ENCODE measurements at regions not wholly inside any gene's neighbourhood (a gene's known extent, or its start where the extent isn't known, plus 50 kb on each side); places are given as distances from the start of the nearest gene placed in this dataset.

DNA sequence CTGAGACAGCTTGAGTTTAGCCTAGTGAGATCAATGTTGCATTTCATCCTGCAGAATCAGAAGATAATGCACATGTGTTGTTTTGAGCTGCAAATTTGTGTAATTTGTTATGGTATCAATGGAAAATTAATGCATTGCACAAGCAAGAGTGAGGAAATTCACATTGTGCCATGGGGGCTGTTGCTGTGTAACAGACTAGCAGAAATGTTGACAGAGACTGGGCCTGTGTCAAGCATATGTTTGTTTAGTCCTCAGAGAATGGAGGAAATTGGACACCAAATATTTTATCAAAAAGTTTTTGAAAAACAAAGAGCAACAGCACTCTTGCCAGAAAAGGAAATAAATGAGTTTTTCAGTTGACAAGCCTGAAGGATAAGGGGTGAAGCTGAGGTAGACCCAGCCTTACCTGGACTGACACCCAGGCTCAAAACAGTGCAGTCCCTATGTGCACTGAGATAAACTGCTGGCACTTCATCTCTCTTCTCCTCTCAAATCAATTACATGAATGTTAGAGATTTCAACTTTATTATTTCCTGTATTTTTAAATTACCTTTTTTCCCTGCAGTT is 1150.0 kb downstream of the FSCB start:
- H3K4me3 Mint-ChIP-seq = no peak overlapping the region
- no peaks in the 10 kb centered on the region for H3K79me2 ChIP-seq (replicated peaks; ENCODE audit: insufficient read depth)
- no peaks in the 10 kb centered on the region for H4K20me1 ChIP-seq (replicated peaks; ENCODE audit: insufficient read depth)
- no peak overlapping the region for H3K27ac Mint-ChIP-seq
- no peak overlapping the region for H3K4me3 ChIP-seq
- H3K4me2 ChIP-seq = no peak overlapping the region
- H3K9me2 ChIP-seq (ENCODE audit: insufficient read depth) = no peaks in the 10 kb centered on the region
- H3K27me3 Mint-ChIP-seq (ENCODE audit: insufficient read depth, low read depth, poor library complexity) = no peaks in the 10 kb centered on the region
- H3K36me3 Mint-ChIP-seq (ENCODE audit: low read depth) = no peaks in the 10 kb centered on the region
- no peaks in the 10 kb centered on the region for H3F3A ChIP-seq (replicated peaks; ENCODE audit: low read depth)
- H3K4me1 Mint-ChIP-seq = no peaks in the 10 kb centered on the region
- DNase-seq (ENCODE audit: low spot score) (no peak), ATAC-seq (no peak)
- H3K27ac ChIP-seq (ENCODE audit: low read depth) = no peak overlapping the region
- H3K36me3 ChIP-seq (ENCODE audit: insufficient read depth) = no peaks in the 10 kb centered on the region
- no peaks in the 10 kb centered on the region for H3K27me3 ChIP-seq (ENCODE audit: insufficient read depth)
- no peaks in the 10 kb centered on the region for H3K9me3 Mint-ChIP-seq
- H2AFZ ChIP-seq = peak overlapping the region; percentile 54; the same call in 1 of the 2 replicates
- no peaks in the 10 kb centered on the region for H3K4me1 ChIP-seq (ENCODE audit: insufficient read depth)
- TF ChIP-seq NANOG (IDR thresholded peaks at IDR 0.05; ENCODE audit: borderline replicate concordance) (no peak), CREB1 (CRISPR knock-in tag; IDR thresholded peaks at IDR 0.05; ENCODE audit: low read depth) (no peak), JUNB (IDR thresholded peaks at IDR 0.05; ENCODE audit: unreplicated experiment) (no peak), STAT1 (IDR thresholded peaks at IDR 0.05; ENCODE audit: unreplicated experiment) (no peak), ZNF114 (CRISPR knock-in tag; IDR thresholded peaks at IDR 0.05) (no peak), EZH2phosphoT487 (IDR thresholded peaks at IDR 0.05; ENCODE audit: unreplicated experiment) (no peak), POLR2AphosphoS5 (IDR thresholded peaks at IDR 0.05; ENCODE audit: low read depth) (no peak), EZH2 (IDR thresholded peaks at IDR 0.05; ENCODE audit: low read depth, unreplicated experiment) (no peak), ZNF331 (CRISPR knock-in tag; IDR thresholded peaks at IDR 0.05; ENCODE audit: low read depth) (no peak)
- TF ChIP-seq, protein P1, sequence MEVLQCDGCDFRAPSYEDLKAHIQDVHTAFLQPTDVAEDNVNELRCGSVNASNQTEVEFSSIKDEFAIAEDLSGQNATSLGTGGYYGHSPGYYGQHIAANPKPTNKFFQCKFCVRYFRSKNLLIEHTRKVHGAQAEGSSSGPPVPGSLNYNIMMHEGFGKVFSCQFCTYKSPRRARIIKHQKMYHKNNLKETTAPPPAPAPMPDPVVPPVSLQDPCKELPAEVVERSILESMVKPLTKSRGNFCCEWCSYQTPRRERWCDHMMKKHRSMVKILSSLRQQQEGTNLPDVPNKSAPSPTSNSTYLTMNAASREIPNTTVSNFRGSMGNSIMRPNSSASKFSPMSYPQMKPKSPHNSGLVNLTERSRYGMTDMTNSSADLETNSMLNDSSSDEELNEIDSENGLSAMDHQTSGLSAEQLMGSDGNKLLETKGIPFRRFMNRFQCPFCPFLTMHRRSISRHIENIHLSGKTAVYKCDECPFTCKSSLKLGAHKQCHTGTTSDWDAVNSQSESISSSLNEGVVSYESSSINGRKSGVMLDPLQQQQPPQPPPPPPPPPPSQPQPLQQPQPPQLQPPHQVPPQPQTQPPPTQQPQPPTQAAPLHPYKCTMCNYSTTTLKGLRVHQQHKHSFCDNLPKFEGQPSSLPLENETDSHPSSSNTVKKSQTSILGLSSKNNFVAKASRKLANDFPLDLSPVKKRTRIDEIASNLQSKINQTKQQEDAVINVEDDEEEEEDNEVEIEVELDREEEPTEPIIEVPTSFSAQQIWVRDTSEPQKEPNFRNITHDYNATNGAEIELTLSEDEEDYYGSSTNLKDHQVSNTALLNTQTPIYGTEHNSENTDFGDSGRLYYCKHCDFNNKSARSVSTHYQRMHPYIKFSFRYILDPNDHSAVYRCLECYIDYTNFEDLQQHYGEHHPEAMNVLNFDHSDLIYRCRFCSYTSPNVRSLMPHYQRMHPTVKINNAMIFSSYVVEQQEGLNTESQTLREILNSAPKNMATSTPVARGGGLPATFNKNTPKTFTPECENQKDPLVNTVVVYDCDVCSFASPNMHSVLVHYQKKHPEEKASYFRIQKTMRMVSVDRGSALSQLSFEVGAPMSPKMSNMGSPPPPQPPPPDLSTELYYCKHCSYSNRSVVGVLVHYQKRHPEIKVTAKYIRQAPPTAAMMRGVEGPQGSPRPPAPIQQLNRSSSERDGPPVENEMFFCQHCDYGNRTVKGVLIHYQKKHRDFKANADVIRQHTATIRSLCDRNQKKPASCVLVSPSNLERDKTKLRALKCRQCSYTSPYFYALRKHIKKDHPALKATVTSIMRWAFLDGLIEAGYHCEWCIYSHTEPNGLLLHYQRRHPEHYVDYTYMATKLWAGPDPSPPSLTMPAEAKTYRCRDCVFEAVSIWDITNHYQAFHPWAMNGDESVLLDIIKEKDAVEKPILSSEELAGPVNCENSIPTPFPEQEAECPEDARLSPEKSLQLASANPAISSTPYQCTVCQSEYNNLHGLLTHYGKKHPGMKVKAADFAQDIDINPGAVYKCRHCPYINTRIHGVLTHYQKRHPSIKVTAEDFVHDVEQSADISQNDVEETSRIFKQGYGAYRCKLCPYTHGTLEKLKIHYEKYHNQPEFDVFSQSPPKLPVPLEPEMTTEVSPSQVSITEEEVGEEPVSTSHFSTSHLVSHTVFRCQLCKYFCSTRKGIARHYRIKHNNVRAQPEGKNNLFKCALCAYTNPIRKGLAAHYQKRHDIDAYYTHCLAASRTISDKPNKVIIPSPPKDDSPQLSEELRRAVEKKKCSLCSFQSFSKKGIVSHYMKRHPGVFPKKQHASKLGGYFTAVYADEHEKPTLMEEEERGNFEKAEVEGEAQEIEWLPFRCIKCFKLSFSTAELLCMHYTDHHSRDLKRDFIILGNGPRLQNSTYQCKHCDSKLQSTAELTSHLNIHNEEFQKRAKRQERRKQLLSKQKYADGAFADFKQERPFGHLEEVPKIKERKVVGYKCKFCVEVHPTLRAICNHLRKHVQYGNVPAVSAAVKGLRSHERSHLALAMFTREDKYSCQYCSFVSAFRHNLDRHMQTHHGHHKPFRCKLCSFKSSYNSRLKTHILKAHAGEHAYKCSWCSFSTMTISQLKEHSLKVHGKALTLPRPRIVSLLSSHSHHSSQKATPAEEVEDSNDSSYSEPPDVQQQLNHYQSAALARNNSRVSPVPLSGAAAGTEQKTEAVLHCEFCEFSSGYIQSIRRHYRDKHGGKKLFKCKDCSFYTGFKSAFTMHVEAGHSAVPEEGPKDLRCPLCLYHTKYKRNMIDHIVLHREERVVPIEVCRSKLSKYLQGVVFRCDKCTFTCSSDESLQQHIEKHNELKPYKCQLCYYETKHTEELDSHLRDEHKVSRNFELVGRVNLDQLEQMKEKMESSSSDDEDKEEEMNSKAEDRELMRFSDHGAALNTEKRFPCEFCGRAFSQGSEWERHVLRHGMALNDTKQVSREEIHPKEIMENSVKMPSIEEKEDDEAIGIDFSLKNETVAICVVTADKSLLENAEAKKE (CRISPR knock-in tag; IDR thresholded peaks at IDR 0.05) = no peak
- TF ChIP-seq, protein P2, sequence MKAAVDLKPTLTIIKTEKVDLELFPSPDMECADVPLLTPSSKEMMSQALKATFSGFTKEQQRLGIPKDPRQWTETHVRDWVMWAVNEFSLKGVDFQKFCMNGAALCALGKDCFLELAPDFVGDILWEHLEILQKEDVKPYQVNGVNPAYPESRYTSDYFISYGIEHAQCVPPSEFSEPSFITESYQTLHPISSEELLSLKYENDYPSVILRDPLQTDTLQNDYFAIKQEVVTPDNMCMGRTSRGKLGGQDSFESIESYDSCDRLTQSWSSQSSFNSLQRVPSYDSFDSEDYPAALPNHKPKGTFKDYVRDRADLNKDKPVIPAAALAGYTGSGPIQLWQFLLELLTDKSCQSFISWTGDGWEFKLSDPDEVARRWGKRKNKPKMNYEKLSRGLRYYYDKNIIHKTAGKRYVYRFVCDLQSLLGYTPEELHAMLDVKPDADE (IDR thresholded peaks at IDR 0.05) = no peak
- TF ChIP-seq, protein P3, sequence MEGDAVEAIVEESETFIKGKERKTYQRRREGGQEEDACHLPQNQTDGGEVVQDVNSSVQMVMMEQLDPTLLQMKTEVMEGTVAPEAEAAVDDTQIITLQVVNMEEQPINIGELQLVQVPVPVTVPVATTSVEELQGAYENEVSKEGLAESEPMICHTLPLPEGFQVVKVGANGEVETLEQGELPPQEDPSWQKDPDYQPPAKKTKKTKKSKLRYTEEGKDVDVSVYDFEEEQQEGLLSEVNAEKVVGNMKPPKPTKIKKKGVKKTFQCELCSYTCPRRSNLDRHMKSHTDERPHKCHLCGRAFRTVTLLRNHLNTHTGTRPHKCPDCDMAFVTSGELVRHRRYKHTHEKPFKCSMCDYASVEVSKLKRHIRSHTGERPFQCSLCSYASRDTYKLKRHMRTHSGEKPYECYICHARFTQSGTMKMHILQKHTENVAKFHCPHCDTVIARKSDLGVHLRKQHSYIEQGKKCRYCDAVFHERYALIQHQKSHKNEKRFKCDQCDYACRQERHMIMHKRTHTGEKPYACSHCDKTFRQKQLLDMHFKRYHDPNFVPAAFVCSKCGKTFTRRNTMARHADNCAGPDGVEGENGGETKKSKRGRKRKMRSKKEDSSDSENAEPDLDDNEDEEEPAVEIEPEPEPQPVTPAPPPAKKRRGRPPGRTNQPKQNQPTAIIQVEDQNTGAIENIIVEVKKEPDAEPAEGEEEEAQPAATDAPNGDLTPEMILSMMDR (conservative IDR thresholded peaks at IDR 0.05; ENCODE audit: low read depth in 2 of 2) = no peak
- TF ChIP-seq, protein P4, sequence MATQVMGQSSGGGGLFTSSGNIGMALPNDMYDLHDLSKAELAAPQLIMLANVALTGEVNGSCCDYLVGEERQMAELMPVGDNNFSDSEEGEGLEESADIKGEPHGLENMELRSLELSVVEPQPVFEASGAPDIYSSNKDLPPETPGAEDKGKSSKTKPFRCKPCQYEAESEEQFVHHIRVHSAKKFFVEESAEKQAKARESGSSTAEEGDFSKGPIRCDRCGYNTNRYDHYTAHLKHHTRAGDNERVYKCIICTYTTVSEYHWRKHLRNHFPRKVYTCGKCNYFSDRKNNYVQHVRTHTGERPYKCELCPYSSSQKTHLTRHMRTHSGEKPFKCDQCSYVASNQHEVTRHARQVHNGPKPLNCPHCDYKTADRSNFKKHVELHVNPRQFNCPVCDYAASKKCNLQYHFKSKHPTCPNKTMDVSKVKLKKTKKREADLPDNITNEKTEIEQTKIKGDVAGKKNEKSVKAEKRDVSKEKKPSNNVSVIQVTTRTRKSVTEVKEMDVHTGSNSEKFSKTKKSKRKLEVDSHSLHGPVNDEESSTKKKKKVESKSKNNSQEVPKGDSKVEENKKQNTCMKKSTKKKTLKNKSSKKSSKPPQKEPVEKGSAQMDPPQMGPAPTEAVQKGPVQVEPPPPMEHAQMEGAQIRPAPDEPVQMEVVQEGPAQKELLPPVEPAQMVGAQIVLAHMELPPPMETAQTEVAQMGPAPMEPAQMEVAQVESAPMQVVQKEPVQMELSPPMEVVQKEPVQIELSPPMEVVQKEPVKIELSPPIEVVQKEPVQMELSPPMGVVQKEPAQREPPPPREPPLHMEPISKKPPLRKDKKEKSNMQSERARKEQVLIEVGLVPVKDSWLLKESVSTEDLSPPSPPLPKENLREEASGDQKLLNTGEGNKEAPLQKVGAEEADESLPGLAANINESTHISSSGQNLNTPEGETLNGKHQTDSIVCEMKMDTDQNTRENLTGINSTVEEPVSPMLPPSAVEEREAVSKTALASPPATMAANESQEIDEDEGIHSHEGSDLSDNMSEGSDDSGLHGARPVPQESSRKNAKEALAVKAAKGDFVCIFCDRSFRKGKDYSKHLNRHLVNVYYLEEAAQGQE (IDR thresholded peaks at IDR 0.05; ENCODE audit: unreplicated experiment) = no peak

Data from GM23338 (cell line).